Memory B cell (primary cell): ENCODE measurements at regions not wholly inside any gene's neighbourhood (a gene's known extent, or its start where the extent isn't known, plus 50 kb on each side); places are given as distances from the start of the nearest gene placed in this dataset.

Experiments
- ATAC-seq: fragments of 150-1000 bp; cut with Tn5 transposase; 2 replicates; pipeline ENCODE4 v1.10.0; 2021; ENCODE audit warnings: low read depth, mild to moderate bottlenecking, moderate library complexity
- DNase-seq, 2 donors: peaks; one replicate each; pipeline ENCODE4 v3.0.0; 2022; ENCODE audit warnings: low spot score in 2 of 2
- H3K27ac Mint-ChIP-seq: one replicate; pipeline ENCODE4 v1.8.0; 2022; ENCODE audit warnings: mild to moderate bottlenecking, moderate library complexity, mixed read lengths
- H3K27me3 Mint-ChIP-seq: one replicate; pipeline ENCODE4 v1.8.0; 2022; ENCODE audit warnings: mixed read lengths
- H3K36me3 Mint-ChIP-seq: one replicate; pipeline ENCODE4 v1.8.0; 2022; ENCODE audit warnings: mild to moderate bottlenecking, mixed read lengths
- H3K4me1 Mint-ChIP-seq: one replicate; pipeline ENCODE4 v1.8.0; 2022; ENCODE audit warnings: mixed read lengths
- H3K4me3 Mint-ChIP-seq: one replicate; pipeline ENCODE4 v1.8.0; 2022; ENCODE audit warnings: mild to moderate bottlenecking, moderate library complexity, mixed read lengths
- H3K9me3 Mint-ChIP-seq: one replicate; pipeline ENCODE4 v1.8.0; 2022; ENCODE audit warnings: mixed read lengths

- H3K27me3 Mint-ChIP-seq = no peaks in the 10 kb centered on the region
- no peak overlapping the region for H3K27ac Mint-ChIP-seq
- no peak overlapping the region for H3K4me3 Mint-ChIP-seq
- DNase-seq = no peak
- no peaks in the 10 kb centered on the region for H3K4me1 Mint-ChIP-seq
- no peak for ATAC-seq
- peaks cover 13% of the 10 kb centered on the region for H3K9me3 Mint-ChIP-seq
- H3K36me3 Mint-ChIP-seq = no peaks in the 10 kb centered on the region
Observed at GRCh38 chr13:68998056-68998455, 1109.6 kb upstream of the ATXN8OS start.

GRCh38 chr13:68996668-68997025, 1111.0 kb upstream of the ATXN8OS start:
- Mint-ChIP-seq H3K4me3 (no peak overlapping the region), H3K27me3 (no peaks in the 10 kb centered on the region), H3K4me1 (no peaks in the 10 kb centered on the region), H3K27ac (no peak overlapping the region), H3K9me3 (peaks cover 9% of the 10 kb centered on the region), H3K36me3 (no peaks in the 10 kb centered on the region)
- ATAC-seq (no peak), DNase-seq (no peak)

GRCh38 chr13:68995972-68996667, 1111.5 kb upstream of the ATXN8OS start:
- Mint-ChIP-seq H3K27ac (no peak overlapping the region), H3K36me3 (no peaks in the 10 kb centered on the region), H3K27me3 (no peaks in the 10 kb centered on the region), H3K4me3 (no peak overlapping the region), H3K4me1 (no peaks in the 10 kb centered on the region), H3K9me3 (peaks cover 6% of the 10 kb centered on the region)
- ATAC-seq = no peak
- DNase-seq = no peak

- Mint-ChIP-seq H3K27me3 (no peaks in the 10 kb centered on the region), H3K9me3 (no peaks in the 10 kb centered on the region), H3K27ac (no peak overlapping the region), H3K4me1 (no peaks in the 10 kb centered on the region), H3K36me3 (no peaks in the 10 kb centered on the region), H3K4me3 (no peak overlapping the region)
- DNase-seq (no peak), ATAC-seq (no peak)
Observed at GRCh38 chr13:68993154-68993553, 1114.5 kb upstream of the ATXN8OS start.

- Mint-ChIP-seq H3K4me3 (no peak overlapping the region), H3K9me3 (no peaks in the 10 kb centered on the region), H3K4me1 (no peaks in the 10 kb centered on the region), H3K27ac (no peak overlapping the region), H3K36me3 (no peaks in the 10 kb centered on the region), H3K27me3 (no peaks in the 10 kb centered on the region)
- DNase-seq = no peak
- ATAC-seq = no peak
Observed at GRCh38 chr13:68988176-68988575, 1119.5 kb upstream of the ATXN8OS start.

- ATAC-seq = no peak
- Mint-ChIP-seq H3K27me3 (no peaks in the 10 kb centered on the region), H3K36me3 (no peaks in the 10 kb centered on the region), H3K4me3 (no peak overlapping the region), H3K4me1 (no peaks in the 10 kb centered on the region), H3K27ac (no peak overlapping the region), H3K9me3 (no peaks in the 10 kb centered on the region)
- DNase-seq = no peak
Observed at GRCh38 chr13:68987585-68987984, 1120.0 kb upstream of the ATXN8OS start.

- Mint-ChIP-seq H3K9me3 (no peaks in the 10 kb centered on the region), H3K36me3 (no peaks in the 10 kb centered on the region), H3K27me3 (no peaks in the 10 kb centered on the region), H3K27ac (no peak overlapping the region), H3K4me3 (no peak overlapping the region), H3K4me1 (no peaks in the 10 kb centered on the region)
- DNase-seq (no peak), ATAC-seq (no peak)
Observed at GRCh38 chr13:68984688-68985319, 1122.8 kb upstream of the ATXN8OS start.

GRCh38 chr13:68982961-68983619, 1124.5 kb upstream of the ATXN8OS start:
- Mint-ChIP-seq H3K27ac (no peak overlapping the region), H3K27me3 (no peaks in the 10 kb centered on the region), H3K36me3 (no peaks in the 10 kb centered on the region), H3K9me3 (no peaks in the 10 kb centered on the region), H3K4me1 (no peaks in the 10 kb centered on the region), H3K4me3 (no peak overlapping the region)
- ATAC-seq (no peak), DNase-seq (no peak)

GRCh38 chr13:68976287-68976686, 1131.3 kb upstream of the ATXN8OS start:
- Mint-ChIP-seq H3K36me3 (no peaks in the 10 kb centered on the region), H3K4me3 (no peak overlapping the region), H3K27ac (no peak overlapping the region), H3K4me1 (no peaks in the 10 kb centered on the region), H3K27me3 (no peaks in the 10 kb centered on the region), H3K9me3 (no peaks in the 10 kb centered on the region)
- DNase-seq (no peak), ATAC-seq (no peak)

GRCh38 chr13:68970532-68970931, 1137.1 kb upstream of the ATXN8OS start:
- Mint-ChIP-seq H3K9me3 (no peaks in the 10 kb centered on the region), H3K27ac (no peak overlapping the region), H3K4me3 (no peak overlapping the region), H3K4me1 (no peaks in the 10 kb centered on the region), H3K36me3 (no peaks in the 10 kb centered on the region), H3K27me3 (no peaks in the 10 kb centered on the region)
- ATAC-seq = no peak
- no peak for DNase-seq

GRCh38 chr13:68948586-68948985, 1159.0 kb upstream of the ATXN8OS start:
- DNase-seq (no peak), ATAC-seq (no peak)
- Mint-ChIP-seq H3K4me3 (no peak overlapping the region), H3K36me3 (no peaks in the 10 kb centered on the region), H3K9me3 (no peaks in the 10 kb centered on the region), H3K27ac (no peak overlapping the region), H3K27me3 (no peaks in the 10 kb centered on the region), H3K4me1 (no peaks in the 10 kb centered on the region)

- Mint-ChIP-seq H3K4me3 (no peak overlapping the region), H3K4me1 (no peaks in the 10 kb centered on the region), H3K36me3 (no peaks in the 10 kb centered on the region), H3K9me3 (no peaks in the 10 kb centered on the region), H3K27me3 (no peaks in the 10 kb centered on the region), H3K27ac (no peak overlapping the region)
- ATAC-seq = no peak
- no peak for DNase-seq
Observed at GRCh38 chr13:68944272-68944671, 1163.4 kb upstream of the ATXN8OS start.

- no peaks in the 10 kb centered on the region for H3K4me1 Mint-ChIP-seq
- no peaks in the 10 kb centered on the region for H3K9me3 Mint-ChIP-seq
- ATAC-seq = no peak
- no peaks in the 10 kb centered on the region for H3K36me3 Mint-ChIP-seq
- DNase-seq = no peak
- H3K27me3 Mint-ChIP-seq = no peaks in the 10 kb centered on the region
- H3K4me3 Mint-ChIP-seq = no peak overlapping the region
- no peak overlapping the region for H3K27ac Mint-ChIP-seq
Observed at GRCh38 chr13:68940049-68940448, 1167.6 kb upstream of the ATXN8OS start.

GRCh38 chr13:68938639-68939038, 1169.0 kb upstream of the ATXN8OS start:
- no peak for ATAC-seq
- Mint-ChIP-seq H3K27ac (no peak overlapping the region), H3K27me3 (no peaks in the 10 kb centered on the region)

More at GRCh38 chr13:68938639-68939038, 1169.0 kb upstream of the ATXN8OS start:
- no peaks in the 10 kb centered on the region for H3K9me3 Mint-ChIP-seq
- H3K4me1 Mint-ChIP-seq = no peaks in the 10 kb centered on the region
- H3K36me3 Mint-ChIP-seq = no peaks in the 10 kb centered on the region
- H3K4me3 Mint-ChIP-seq = no peak overlapping the region
- no peak for DNase-seq
